AG04450 (cell line): ENCODE measurements at regions not wholly inside any gene's neighbourhood (a gene's known extent, or its start where the extent isn't known, plus 50 kb on each side); places are given as distances from the start of the nearest gene placed in this dataset.

Experiments
- CTCF ChIA-PET: fragments of 300-600, 350-600 bp; formaldehyde crosslinking; extraction: SDS; loops from one replicate; lab custom pipeline; 2022; ENCODE audit warnings: antibody characterized with exemption, inconsistent platforms; lab: Charles Lee
- POLR2A ChIA-PET: fragments of 350-600 bp; formaldehyde crosslinking; extraction: SDS; loops from one replicate; lab custom pipeline; 2021; ENCODE audit warnings: antibody characterized with exemption, inconsistent platforms; lab: Yijun Ruan, JAX
- DNase-seq: peaks from one replicate; pipeline ENCODE4 v3.0.0-alpha.2; 2011; ENCODE audit warnings: low read depth, low spot score
- H3K27ac ChIP-seq: one replicate; pipeline ENCODE4 v1.5.1; 2012; ENCODE audit warnings: low read depth, low read length, control low read depth
- H3K27me3 ChIP-seq: one replicate; pipeline ENCODE4 v1.6.0; 2012; ENCODE audit warnings: low read length; ENCODE audit not compliant: control insufficient read depth, insufficient read depth
- H3K4me3 ChIP-seq: 2 replicates; pipeline ENCODE4 v1.5.1; 2011; ENCODE audit warnings: mild to moderate bottlenecking, low read depth, low read length, control low read depth
- H3K9me3 ChIP-seq: 2 replicates; pipeline ENCODE4 v1.5.1; 2012; ENCODE audit warnings: low read length; ENCODE audit not compliant: control insufficient read depth, insufficient read depth
- TF ChIP-seq, protein P1 (sequence below): IDR thresholded peaks from 2 replicates; pipeline ENCODE4 v1.5.1; 2011; ENCODE audit warnings: low read depth, low read length, control low read depth, inconsistent platforms

DNA sequence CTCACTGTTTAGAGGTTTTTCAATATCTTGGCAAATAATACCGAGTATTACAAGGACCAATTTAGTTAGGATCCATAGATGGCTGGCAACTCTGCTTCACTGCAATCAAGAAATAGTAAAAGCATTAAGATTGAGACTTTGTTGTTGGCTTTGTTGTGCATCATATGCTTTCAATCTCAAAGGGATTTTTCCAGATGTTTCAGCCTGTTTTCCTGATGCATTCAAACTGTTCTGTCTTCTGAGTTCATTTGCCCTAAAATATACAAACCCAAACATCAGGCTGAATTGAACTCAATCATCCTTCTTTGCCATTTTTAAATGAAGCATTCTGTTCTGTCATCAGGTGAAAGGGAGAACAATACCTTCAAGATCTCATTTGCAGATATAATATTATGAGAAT lies 248.7 kb downstream of the TTLL7 start:
- no peaks in the 10 kb centered on the region for H3K27me3 ChIP-seq
- DNase-seq = no peak
- TF ChIP-seq, protein P1, sequence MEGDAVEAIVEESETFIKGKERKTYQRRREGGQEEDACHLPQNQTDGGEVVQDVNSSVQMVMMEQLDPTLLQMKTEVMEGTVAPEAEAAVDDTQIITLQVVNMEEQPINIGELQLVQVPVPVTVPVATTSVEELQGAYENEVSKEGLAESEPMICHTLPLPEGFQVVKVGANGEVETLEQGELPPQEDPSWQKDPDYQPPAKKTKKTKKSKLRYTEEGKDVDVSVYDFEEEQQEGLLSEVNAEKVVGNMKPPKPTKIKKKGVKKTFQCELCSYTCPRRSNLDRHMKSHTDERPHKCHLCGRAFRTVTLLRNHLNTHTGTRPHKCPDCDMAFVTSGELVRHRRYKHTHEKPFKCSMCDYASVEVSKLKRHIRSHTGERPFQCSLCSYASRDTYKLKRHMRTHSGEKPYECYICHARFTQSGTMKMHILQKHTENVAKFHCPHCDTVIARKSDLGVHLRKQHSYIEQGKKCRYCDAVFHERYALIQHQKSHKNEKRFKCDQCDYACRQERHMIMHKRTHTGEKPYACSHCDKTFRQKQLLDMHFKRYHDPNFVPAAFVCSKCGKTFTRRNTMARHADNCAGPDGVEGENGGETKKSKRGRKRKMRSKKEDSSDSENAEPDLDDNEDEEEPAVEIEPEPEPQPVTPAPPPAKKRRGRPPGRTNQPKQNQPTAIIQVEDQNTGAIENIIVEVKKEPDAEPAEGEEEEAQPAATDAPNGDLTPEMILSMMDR = no peak
- H3K9me3 ChIP-seq = no peaks in the 10 kb centered on the region
- H3K27ac ChIP-seq = no peak overlapping the region
- CTCF ChIA-PET = no interaction called here
- H3K4me3 ChIP-seq = no peak overlapping the region
- POLR2A ChIA-PET = no interaction called here

DNA sequence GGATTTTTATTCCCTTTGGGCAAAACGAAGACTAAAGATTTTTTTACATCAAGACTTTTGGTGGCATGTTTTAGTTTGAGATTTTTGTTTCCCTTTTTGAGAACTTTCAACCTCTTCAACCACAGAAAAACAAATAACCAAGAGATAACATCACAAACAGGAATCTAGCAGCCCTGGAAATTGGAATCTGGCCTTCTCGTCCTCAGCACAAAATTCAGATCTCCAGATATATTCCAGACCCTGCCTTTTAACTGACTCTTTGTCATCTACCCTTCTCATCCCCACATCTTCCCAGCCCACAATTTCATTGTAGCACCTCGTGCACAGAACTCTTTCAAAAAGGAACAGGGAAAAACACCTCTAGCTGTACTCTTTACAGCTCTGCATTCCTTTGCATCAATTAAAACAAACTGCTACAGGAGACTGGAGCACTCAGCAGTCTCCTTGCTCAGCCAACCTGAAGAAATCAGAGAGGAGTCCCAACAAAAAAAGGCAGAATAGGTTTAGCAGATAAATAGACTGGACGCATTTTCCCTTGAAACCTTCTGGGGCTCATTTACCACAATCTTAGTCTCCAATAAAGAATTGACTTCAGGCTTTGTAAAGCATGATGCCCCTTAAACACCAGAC lies 251.0 kb downstream of the TTLL7 start:
- Histone ChIP-seq H3K27ac (no peak overlapping the region), H3K4me3 (no peak overlapping the region), H3K27me3 (no peaks in the 10 kb centered on the region), H3K9me3 (no peaks in the 10 kb centered on the region)
- TF ChIP-seq, protein P1 = no peak
- POLR2A ChIA-PET = no interaction called here
- CTCF ChIA-PET = no interaction called here
- DNase-seq = no peak

DNA sequence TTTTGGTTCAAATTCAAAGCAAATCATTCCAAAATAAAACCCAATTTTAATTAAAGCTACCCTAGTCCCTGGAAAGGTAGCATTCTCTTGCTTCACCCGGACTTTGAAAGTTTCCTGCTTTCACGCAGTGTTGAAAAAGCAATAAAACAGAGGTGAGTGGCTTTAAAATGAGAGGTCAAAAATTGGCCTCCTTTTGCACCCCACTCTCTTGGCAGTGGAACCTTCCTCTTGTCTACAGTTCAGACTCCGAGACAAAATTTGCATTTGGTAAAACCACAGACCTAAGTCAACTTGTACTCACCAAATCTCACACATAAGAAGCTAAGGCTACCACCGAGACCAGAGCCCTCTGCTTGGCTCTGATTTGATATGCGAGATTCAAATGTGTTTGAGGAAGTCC lies 252.7 kb downstream of the TTLL7 start:
- DNase-seq = no peak
- H3K27ac ChIP-seq = no peak overlapping the region
- CTCF ChIA-PET = no interaction called here

DNA sequence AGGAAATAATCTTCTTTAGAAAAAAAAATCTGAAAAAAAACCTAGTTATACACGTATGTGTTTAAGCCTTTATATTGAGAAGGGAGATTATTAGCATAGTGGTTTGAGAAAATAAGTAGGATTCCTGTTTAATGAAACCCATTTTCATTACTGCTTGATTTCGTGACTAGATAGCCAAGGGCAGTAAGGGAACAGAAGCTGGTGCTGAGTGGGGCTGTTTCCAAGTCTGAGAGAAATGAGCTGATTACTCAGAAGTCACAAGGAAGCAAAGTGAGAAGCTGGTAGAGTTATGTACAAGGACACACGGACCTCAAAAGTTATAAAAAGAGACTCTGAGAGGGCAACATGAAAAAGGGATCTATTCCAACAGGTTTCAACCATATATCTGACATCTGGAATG lies 256.5 kb downstream of the TTLL7 start:
- Histone ChIP-seq H3K27me3 (no peaks in the 10 kb centered on the region), H3K9me3 (no peaks in the 10 kb centered on the region), H3K27ac (no peak overlapping the region), H3K4me3 (no peak overlapping the region)
- ChIA-PET POLR2A (no interaction called here), CTCF (no interaction called here)
- no peak for DNase-seq
- TF ChIP-seq, protein P1 = no peak

More for the DNA sequence above, 252.7 kb downstream of the TTLL7 start:
- POLR2A ChIA-PET = no interaction called here
- Histone ChIP-seq H3K4me3 (no peak overlapping the region), H3K27me3 (no peaks in the 10 kb centered on the region), H3K9me3 (no peaks in the 10 kb centered on the region)
- TF ChIP-seq, protein P1 = no peak

DNA sequence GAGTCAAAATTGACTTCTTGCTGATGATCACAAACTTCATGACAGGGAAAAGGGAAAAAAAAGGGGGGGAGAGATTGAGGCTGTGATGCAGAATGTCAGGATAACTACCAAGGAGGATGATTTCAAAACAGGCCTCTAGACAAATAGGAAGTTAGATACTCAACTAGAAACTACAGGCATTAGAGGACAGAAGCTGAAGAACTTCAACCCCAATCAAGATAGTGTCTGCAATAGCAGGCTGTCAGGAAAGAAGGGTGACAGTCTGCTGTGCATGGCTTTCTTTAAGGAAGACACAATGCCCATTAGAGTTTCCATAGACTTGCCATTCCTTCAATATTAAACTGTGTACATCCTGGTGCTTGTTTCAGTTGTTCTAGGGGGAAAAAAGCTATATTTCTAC lies 257.2 kb downstream of the TTLL7 start:
- Histone ChIP-seq H3K4me3 (no peak overlapping the region), H3K9me3 (no peaks in the 10 kb centered on the region), H3K27ac (no peak overlapping the region), H3K27me3 (no peaks in the 10 kb centered on the region)
- POLR2A ChIA-PET = no interaction called here
- no peak for DNase-seq
- TF ChIP-seq, protein P1 = no peak
- CTCF ChIA-PET = no interaction called here
